Fibroblast of the aortic adventitia (primary cell): ENCODE measurements at regions not wholly inside any gene's neighbourhood (a gene's known extent, or its start where the extent isn't known, plus 50 kb on each side); places are given as distances from the start of the nearest gene placed in this dataset.

ENCODE experiments used
- DNase-seq: peaks from one replicate; pipeline ENCODE4 v3.0.0-alpha.2; 2010; ENCODE audit warnings: low read depth
- H3K4me3 ChIP-seq: 2 replicates; pipeline ENCODE4 v1.5.1; 2011; ENCODE audit warnings: low read depth, mild to moderate bottlenecking, control low read depth, low read length, moderate library complexity
- CTCF ChIP-seq: IDR thresholded peaks from 2 replicates; pipeline ENCODE4 v1.5.1; 2011; ENCODE audit warnings: mild to moderate bottlenecking, low read length, control low read depth, inconsistent platforms; ENCODE audit not compliant: insufficient read depth

GRCh38 chrX:74220277-74220676 lies 83.7 kb upstream of the ZCCHC13 start:
- DNase-seq = no peak
- H3K4me3 ChIP-seq = no peak overlapping the region
- TF ChIP-seq CTCF = no peak

GRCh38 chrX:74218895-74219294 lies 85.1 kb upstream of the ZCCHC13 start:
- no peak for DNase-seq
- no peak overlapping the region for H3K4me3 ChIP-seq
- TF ChIP-seq CTCF = no peak

DNA sequence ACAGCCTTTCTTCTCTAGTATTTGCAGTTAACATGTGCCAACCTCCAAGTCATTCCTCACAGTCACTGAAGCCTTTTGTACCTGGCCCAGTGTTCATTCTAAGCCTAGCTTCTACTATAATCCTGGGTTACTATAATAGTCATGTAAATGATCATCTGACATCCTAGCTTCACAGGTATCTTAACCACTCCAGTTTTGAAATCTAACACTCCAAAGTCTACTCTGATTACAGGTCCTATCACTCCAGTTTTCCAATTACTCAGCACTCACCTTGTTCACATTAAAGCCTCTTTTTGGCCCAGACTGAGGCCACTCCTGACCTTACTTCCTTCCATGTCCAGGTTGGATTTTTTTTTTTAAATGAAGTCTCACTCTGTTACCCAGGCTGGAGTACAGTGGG lies 87.6 kb upstream of the ZCCHC13 start:
- H3K4me3 ChIP-seq = no peak overlapping the region
- no peak for DNase-seq
- no peak for TF ChIP-seq CTCF

DNA sequence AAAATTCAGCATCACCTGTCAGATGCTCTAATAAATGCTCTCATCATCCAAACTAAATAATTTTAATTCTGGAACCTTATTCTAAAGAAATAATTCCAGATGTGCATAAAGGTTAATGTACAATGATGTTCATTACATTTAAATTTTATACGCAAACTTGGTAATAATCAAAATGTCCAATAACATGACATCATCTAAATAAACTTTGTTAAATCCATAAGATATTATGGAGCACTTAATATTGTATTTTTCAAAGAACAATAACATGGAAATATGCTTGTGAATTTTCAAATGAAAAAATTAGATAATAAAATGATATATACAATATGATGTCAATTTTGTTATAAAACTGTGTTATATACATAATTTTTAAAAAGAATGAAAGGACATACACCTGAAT lies 92.1 kb upstream of the ZCCHC13 start:
- H3K4me3 ChIP-seq = no peak overlapping the region
- DNase-seq = no peak
- TF ChIP-seq CTCF = no peak

- no peak for TF ChIP-seq CTCF
- H3K4me3 ChIP-seq = no peak overlapping the region
- no peak for DNase-seq
Measured at GRCh38 chrX:74207539-74207938, 96.4 kb upstream of the ZCCHC13 start.

- no peak for TF ChIP-seq CTCF
- no peak overlapping the region for H3K4me3 ChIP-seq
- no peak for DNase-seq
Measured at GRCh38 chrX:74195605-74196004, 108.4 kb upstream of the ZCCHC13 start.

GRCh38 chrX:74195120-74195519 lies 108.9 kb upstream of the ZCCHC13 start:
- no peak for DNase-seq
- no peak overlapping the region for H3K4me3 ChIP-seq
- no peak for TF ChIP-seq CTCF
